ENCODE measurements at regions not wholly inside any gene's neighbourhood (a gene's known extent, or its start where the extent isn't known, plus 50 kb on each side); places are given as distances from the start of the nearest gene placed in this dataset.

DNA sequence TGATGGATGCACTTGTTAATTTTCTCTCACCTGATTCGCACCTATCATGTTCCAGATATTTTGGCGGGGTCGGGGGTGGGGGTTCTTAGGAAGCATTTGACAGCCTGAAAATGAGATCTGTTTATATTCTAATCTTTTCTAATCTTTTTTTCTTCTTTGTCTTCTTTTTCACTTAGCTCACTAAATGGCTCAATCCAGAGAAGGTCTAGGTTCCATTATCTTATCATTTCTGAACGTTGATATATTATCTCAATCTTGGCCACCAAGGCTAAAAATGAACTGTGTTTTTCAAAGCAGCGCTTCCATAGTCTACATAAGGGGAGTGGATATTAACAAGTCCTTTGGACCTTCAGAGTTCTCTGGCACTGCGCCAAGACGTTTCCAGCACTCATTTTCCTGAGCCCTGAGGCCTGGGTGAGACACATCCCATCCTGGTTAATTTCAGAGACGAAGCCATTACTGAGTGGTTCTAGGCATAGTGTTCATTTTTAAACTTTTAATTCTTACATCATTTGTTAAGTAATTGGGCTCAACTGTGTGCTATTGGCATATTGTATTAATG lies 229.0 kb downstream of the SOX11 start:
- TF ChIP-seq POLR2A (IDR thresholded peaks at IDR 0.05; ENCODE audit: low read depth) (no peak), POLR2AphosphoS5 (IDR thresholded peaks at IDR 0.05) (no peak), EP300 (IDR thresholded peaks at IDR 0.05) (no peak)
- TF ChIP-seq, protein P1, sequence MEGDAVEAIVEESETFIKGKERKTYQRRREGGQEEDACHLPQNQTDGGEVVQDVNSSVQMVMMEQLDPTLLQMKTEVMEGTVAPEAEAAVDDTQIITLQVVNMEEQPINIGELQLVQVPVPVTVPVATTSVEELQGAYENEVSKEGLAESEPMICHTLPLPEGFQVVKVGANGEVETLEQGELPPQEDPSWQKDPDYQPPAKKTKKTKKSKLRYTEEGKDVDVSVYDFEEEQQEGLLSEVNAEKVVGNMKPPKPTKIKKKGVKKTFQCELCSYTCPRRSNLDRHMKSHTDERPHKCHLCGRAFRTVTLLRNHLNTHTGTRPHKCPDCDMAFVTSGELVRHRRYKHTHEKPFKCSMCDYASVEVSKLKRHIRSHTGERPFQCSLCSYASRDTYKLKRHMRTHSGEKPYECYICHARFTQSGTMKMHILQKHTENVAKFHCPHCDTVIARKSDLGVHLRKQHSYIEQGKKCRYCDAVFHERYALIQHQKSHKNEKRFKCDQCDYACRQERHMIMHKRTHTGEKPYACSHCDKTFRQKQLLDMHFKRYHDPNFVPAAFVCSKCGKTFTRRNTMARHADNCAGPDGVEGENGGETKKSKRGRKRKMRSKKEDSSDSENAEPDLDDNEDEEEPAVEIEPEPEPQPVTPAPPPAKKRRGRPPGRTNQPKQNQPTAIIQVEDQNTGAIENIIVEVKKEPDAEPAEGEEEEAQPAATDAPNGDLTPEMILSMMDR (IDR thresholded peaks at IDR 0.05) = no peak
